NCI-H2227 (cell line): ENCODE measurements at regions not wholly inside any gene's neighbourhood (a gene's known extent, or its start where the extent isn't known, plus 50 kb on each side); places are given as distances from the start of the nearest gene placed in this dataset.

Experiments
- DNase-seq: peaks from one replicate; lab custom pipeline; 2025; ENCODE audit not compliant: unreplicated experiment; lab: John Stamatoyannopoulos, UW

- no peak for DNase-seq
These were observed 116.3 kb downstream of the RPL22L1 start for GRCh38 chr3:170753421-170754310.

- no peak for DNase-seq
These were observed 117.3 kb downstream of the RPL22L1 start for GRCh38 chr3:170752571-170753155.

- DNase-seq, result no peak
These were observed 118.1 kb downstream of the RPL22L1 start for GRCh38 chr3:170751899-170752293.

- DNase-seq, result no peak
These were observed 118.7 kb downstream of the RPL22L1 start for GRCh38 chr3:170751083-170751898.

- DNase-seq, result no peak
These were observed 119.5 kb downstream of the RPL22L1 start for GRCh38 chr3:170750478-170750830.

GRCh38 chr3:170749765-170750477, 120.1 kb downstream of the RPL22L1 start:
- DNase-seq, result no peak

GRCh38 chr3:170749185-170749584, 120.8 kb downstream of the RPL22L1 start:
- no peak for DNase-seq

GRCh38 chr3:170746175-170746942, 123.6 kb downstream of the RPL22L1 start:
- no peak for DNase-seq

- DNase-seq, result no peak
These were observed 124.7 kb downstream of the RPL22L1 start for GRCh38 chr3:170745211-170745718.

- DNase-seq, result no peak
These were observed 128.1 kb downstream of the RPL22L1 start for GRCh38 chr3:170741756-170742529.

- DNase-seq, result peak; percentile 18
These were observed 129.0 kb downstream of the RPL22L1 start for GRCh38 chr3:170740726-170741591.

- DNase-seq, result no peak
These were observed 129.7 kb downstream of the RPL22L1 start for GRCh38 chr3:170740285-170740684.

GRCh38 chr3:170739410-170739809, 130.6 kb downstream of the RPL22L1 start:
- DNase-seq, result no peak

- DNase-seq, result no peak
These were observed 131.2 kb downstream of the RPL22L1 start for GRCh38 chr3:170738766-170739165.

GRCh38 chr3:170737498-170738162, 132.4 kb downstream of the RPL22L1 start:
- no peak for DNase-seq

GRCh38 chr3:170735821-170736220, 134.2 kb downstream of the RPL22L1 start:
- no peak for DNase-seq

GRCh38 chr3:170734735-170735065, 135.3 kb downstream of the RPL22L1 start:
- no peak for DNase-seq
